ENCODE measurements at regions not wholly inside any gene's neighbourhood (a gene's known extent, or its start where the extent isn't known, plus 50 kb on each side); places are given as distances from the start of the nearest gene placed in this dataset.
"Not testable (repeated sequence)": the region's sequence is repeated elsewhere in the genome, so short reads cannot be mapped to it uniquely, and the experiment has no call there.

DNA sequence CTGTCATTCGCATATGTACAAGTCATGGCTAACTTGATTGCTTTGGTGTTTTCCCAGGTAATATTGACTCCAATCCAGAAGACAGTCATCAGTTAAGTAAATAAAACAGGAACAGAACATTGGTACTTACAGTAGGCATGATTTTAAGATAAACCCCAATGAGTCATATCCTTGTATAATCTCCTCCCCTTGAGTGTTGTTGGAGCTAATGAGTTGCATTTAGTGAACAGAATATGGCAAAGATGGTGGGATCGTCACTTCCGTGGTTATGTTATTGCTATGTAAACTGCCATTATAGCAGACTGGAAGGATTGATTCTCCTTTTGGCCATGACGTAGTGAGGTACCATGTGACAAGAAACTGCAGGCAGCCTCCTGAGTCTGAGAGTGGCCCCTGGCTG lies 102.2 kb downstream of the TMX1 start:
- DNase-seq: no peak

DNA sequence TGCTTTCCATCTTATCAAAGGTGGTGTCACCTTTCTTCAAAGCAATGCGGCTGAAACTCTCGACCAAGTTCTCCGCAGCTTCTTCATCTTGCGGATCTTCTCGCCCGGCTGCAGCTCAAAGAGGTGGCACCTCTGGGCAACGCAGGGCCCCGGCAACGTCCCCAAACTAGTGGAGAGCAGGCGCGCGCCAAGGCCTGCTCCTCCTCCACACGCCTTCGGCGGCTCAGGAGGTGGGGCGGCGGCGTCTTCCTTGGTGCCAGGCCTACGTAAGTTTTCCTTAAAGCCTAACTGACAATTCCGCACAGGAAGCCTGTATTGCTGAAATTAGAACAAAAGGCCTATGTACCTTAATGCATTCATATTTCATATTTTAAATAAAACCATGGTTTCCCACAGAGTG lies 112.0 kb downstream of the TMX1 start:
- DNase-seq: no peak

DNA sequence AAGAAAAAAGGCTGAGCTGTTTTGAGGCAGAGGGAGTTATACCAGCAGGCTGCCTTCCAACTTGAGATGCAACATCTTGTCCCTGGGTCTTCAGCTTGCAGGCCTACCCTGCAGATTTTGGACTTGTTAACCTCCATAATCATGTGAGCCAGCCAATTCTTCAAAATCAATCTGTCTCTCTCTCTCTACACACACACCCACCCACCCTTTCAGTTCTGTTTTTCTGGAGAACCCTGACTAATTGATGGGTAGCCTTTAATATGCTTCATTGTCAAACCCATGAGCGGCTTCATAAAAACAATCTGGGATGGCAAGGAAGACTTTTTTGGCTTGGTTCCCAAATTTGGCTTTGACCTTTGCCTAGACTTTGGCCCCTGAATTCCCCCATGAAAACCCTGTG lies 113.9 kb downstream of the TMX1 start:
- no peak for DNase-seq

DNA sequence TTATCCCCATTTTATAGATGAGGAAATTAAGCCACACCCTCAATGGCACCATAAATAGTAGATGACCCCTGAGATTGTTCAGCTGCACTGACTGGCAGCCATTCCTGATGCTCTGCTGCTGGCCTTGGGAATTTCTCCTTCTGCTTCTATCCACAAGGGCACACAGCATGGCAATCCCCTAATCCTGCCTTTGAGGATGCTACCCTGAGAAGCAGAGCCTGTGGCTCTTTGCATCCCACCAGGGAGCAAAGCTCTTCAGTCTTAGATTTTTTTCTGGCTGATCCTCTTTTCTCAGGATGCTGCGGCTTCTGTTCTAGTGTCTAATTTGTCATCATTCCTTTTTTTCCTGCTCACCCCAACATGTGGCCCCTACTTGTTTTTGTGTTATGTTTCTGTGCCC lies 114.8 kb downstream of the TMX1 start:
- DNase-seq: no peak

DNA sequence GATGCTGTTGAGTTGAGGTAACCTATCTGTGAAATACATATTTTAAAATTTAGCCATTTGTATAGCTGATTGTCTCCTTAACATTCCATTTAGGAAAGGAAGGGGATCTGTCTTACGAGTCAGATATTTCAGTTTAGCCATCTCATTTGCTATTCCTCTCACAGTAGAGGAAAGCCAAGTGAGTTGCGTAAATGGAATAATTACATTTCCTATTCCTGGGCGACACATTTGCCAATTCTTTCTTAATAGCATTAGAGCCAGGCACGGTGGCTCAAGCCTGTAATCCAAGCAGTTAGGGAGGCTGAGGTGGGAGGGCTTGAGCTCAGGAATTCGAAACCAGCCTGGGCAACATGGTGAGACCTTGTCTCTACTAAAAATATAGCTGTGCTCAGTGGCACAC lies 116.3 kb downstream of the TMX1 start:
- no peak for DNase-seq

DNA sequence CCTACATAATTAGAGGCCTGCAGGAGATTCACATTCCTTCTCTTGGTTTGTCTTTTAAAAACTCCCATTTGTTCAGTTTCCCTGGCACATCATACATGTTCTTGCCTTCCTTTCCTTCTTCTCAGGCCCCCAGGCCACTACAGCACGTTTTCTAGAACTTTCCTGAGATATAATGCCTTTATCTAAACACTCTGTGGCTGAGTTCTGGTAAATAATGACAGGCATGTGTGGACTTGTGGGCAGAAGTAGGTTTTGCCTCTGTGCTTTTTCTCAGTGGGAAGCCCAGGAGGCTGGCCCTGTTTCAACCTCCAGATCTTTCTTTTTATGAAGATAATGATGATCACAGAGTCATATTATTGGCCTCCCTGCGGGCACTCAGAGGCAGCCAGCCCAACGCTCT lies 117.2 kb downstream of the TMX1 start:
- DNase-seq: no peak

DNA sequence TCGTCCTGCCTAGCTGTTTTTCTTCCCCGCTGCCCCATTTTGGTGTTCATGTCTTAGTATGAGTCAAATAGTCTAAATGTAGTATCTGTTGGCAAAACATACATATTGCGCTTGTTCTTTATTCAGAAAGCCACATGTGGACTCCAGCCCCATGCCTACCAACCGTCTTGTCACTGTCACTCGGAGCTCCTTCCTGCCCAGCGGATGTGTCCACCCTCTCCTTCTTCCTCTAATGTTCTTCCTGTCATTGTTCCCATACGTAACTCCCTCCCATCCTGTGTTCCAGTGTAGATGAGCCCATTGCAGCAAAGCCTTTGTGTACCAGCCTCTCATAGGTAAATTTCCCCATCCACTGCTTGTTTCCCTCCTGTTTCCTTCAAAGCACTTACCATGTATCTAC lies 120.5 kb downstream of the TMX1 start:
- no peak for DNase-seq

DNA sequence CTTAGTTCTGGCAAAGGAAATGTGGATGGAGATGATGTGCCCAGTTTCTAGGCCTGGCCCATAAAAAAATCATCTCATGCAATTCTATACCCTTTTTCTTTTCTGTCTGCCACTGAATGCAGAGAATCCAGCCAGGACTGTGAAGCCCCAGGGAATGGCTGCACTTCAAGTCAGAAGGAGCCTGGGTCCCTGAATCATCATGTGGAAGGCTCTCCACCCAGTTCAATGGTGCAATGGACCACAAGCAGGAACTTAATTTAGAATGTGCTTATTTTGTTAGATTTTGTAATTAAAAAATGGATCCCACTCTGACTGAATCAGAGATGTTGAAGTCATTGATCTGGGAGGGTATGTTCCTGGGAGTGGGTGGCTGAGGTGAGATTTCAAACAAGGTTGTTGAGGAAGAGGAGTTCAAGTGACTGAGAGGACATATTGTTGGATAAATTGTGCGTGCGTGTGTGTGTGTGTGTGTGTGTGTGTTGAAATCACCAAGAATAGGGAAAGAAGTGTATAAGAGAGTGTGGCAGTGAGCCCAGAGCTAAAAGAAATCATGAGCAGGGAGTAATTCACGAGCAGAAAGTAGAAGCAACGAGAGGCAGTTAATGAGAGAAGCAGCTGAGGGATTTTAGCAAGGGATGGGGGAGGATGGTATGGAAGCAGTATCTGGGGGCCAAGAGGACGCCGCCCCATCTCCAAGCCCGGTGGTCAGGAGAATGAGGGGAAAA lies 125.4 kb downstream of the TMX1 start:
- peak; percentile 38 to 56 for DNase-seq

DNA sequence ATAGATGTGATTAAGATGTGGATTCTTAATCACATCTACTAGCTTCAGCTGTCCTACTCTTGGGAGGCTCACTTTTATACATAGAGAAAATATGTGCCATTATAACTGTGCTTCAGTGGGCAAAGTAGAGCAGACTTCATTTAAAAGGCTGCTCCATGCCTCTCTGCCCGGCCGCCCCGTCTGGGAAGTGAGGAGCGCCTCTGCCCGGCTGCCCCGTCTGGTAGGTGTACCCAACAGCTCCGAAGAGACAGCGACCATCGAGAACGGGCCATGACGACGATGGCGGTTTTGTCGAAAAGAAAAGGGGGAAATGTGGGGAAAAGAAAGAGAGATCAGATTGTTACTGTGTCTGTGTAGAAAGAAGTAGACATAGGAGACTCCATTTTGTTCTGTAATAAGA lies 126.4 kb downstream of the TMX1 start:
- not testable (repeated sequence) for DNase-seq

DNA sequence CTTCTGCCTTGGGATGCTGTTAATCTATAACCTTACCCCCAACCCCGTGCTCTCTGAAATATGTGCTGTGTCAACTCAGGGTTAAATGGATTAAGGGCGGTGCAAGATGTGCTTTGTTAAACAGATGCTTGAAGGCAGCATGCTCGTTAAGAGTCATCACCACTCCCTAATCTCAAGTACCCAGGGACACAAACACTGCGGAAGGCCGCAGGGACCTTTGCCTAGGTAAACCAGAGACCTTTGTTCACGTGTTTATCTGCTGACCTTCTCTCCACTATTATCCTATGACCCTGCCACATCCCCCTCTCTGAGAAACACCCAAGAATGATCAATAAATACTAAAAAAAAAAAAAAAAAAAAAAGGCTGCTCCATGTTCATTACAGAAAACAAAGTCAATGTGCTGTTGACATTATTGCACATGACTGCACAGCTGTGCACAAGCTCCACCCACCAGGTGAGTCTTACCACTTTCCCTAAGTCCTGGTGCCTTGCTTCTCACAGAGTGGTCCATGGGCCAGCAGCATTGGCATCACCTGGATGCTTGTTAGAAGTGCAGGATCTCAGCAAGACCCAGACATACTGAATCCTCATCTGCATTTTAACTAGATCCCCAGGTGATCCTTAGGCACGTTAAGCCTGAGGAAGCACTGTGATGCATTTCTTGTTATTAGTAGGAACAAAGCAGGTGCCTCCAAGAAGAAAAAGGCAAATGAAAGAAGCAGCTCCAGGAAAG lies 127.0 kb downstream of the TMX1 start:
- DNase-seq: not testable (repeated sequence)

DNA sequence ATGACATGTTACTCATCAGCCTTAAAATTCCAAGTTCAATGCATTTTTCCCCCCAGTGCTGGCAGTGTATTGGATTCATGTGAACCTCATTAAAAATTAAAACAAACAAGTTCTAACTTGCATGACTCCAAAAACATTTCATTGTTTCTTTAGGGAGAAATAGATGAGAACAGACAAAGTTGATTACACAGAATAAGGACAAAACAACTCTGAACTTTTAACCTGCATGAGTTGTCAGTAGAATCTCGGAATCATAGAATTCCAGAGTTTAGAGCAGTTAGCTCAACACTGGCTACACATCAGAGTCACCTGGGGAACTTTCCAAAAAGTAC lies 127.5 kb downstream of the TMX1 start:
- no peak for DNase-seq

DNA sequence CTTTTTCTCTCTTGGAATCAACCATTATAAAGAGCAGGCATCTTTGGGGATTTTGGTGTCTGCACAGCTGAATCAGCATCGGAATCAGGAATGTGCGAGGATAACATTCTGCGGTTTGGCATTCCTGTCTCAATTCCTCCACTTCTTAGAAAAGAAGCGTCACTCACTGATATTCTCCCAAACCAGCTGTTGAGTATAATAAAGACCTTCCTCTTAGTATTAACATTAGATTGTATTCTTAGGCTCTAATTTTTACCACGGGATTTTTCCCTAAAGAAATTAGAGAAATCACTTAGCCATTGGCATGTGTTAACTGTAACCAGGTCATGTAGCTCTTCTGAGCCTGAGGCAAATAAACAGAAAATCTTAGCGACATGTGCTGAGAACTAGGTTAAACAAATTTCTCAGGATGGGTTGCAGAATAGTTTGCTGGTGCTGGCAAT lies 128.7 kb downstream of the TMX1 start:
- DNase-seq: no peak

DNA sequence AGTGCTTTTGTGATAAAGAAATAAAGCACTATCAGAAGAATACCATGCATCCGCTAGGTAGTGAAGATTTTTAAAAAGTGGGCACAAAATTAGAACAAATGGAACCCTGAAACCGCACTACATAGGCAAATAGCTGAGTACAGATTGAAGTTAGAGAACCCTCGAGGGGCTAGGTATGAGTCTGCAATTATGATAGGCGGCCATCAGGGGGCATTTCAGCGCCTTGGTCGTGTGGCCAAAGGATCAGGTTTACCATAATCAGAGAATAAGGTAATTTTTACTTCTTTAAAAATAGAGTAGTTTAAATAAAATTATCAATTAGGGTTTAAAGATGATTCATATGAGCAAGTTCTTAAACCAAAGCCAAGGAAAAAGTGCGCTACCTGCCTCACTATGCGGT lies 129.8 kb downstream of the TMX1 start:
- no peak for DNase-seq

DNA sequence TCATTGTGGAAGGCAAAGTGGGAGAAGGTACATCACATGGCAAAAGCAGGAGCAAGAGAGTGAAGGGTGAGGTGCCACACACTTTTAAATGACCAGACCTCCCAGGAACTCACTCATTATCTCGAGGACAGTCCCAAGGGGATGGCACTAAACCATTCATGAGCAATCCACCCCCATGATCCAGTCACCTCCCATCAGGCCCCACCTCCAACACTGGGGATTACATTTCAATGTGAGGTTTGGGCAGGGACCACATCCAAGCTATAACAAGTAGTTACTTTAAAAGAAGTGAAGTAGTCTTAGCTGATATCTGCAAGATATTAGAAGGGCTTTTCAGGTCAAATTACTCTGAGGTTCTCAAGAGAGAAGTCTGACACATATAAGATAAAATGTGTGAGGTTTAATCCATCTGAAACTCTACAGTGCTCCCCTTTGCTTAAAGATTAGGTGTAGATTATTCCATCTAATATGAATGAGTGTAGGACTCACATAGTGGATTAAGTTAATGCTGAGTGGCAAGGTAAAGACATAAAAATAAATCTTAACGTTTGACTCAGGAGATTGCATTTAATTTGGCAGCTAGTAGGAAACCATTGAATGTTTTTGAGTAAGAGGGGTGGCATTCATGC lies 130.8 kb downstream of the TMX1 start:
- no peak for DNase-seq

DNA sequence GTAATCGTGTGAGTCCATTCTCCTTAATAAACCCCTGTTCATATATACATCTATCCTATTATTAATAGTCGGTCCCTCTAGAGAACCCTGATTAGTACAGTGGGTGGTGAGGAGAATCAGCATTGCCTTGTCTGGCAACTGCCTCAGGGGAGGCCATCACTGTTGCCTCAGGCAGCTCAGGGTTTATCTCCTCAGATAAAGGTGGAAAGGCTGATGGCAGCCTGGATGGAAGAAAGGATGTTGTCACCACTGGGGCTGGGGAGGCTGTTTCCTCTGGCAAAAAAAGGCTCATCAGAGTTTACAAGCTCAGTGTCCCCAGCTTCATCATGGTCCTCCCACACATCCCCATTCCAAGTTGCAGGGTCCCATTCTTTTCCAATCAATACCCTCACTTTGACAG lies 137.1 kb downstream of the TMX1 start:
- DNase-seq: not testable (repeated sequence)

DNA sequence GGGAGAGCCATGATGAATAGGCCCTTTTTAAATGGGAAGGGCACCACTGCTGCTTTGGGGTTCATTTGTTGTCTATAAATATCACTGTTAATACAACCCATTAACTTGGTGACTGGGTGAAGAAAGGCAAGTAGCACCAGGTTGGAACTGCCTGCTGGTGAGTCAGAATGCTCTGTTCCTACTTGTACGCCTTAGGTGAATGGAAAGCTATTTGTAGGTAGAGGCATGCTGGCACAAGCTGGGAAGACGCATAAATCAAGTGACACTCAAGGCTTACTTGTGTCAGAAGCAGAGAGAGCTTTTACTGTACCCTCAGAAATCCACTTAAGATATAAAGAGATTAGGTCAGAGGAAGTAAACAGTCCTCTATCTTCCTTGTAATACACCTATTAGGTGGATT lies 142.5 kb downstream of the TMX1 start:
- DNase-seq: no peak

DNA sequence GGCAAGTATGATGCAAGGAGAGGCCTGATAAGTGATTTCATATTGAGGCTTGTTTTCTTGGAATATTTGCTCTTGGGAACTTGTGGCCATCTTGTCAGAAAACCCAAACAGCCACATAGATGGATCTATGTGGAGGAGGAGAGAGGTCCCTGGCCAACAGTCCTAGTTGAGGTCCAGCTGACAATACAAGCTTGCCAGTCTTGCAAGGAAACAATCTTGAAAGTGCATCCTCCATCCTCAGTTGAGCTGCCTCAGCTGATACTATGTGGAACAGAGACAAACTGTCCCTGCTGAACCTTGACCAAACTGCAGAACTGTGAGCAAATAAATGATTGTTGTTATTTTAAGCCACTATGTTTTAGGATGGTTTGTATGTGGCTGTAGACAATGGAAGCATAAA lies 146.4 kb downstream of the TMX1 start:
- DNase-seq: no peak

DNA sequence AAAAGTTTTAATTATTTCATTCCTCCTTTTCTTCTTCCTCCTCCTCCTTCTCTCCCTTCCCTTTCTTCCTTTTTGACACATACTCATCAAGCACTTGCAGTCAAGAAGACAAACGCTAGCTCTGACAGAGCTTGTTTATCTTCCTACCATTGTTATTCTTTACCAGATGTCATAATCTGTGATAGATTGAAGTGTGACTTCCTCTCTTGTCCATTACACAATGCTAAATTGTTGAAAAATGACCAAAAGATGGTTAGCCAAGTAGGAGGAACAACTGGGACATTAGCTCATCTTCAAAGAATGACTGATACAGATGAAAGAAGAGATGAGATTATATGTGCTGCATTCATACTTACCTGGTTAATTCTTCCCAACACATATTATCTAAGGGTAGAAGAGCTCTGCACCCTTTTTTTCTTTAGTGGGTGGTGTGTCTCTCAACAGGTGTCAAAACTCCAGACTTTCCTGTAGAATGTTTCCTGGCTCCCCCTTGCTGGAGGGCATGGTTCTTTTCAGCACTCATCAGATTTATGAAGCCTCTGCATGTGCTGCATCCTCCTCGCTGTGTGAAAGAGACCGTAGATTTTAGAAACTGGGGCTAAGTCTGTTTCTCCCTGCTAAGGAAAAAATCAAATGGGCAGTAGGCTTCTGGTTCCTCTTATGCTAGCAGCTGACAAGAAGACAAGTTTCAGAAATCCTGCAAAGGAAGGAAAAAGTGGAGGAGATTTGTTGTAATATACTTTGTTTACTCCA lies 147.1 kb downstream of the TMX1 start:
- no peak for DNase-seq

DNA sequence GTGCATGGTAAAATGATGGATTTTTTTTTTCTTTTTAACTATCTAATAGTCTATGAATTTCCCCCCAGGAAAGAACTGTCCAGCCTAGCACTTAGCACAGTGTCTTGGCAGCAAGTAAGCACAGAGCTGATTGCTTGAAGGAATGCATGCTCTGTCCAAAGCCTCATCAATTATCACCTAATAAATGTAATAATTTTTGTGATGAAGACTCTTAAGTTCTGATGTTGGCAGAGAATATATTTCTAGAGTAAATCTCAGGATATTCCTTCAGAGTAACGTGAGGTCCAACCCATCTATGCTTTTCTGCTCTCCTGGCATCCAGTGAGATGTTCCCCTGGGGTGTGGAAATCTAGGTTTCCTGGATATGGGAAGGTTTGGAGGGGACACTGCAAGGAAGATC lies 152.4 kb downstream of the TMX1 start:
- DNase-seq: no peak

DNA sequence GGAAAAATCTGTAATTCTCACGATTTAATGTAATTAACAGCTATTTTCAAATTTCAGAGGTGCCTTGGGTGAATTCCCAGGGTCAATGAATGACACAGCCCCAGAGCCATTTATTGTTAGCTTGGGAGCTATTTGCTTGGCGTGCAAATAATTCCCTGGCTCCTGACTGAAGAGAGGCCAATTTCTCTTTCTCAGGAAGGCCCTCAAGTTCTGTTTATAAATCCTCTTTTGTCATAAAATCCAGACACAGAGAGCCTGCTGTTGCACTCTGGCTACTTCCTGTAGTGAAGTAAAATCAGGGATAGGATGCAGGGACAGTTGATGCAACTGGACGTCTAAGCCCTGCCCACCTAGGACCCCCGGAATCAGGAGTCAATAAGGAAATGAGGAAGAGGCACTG lies 154.3 kb downstream of the TMX1 start:
- no peak for DNase-seq

DNA sequence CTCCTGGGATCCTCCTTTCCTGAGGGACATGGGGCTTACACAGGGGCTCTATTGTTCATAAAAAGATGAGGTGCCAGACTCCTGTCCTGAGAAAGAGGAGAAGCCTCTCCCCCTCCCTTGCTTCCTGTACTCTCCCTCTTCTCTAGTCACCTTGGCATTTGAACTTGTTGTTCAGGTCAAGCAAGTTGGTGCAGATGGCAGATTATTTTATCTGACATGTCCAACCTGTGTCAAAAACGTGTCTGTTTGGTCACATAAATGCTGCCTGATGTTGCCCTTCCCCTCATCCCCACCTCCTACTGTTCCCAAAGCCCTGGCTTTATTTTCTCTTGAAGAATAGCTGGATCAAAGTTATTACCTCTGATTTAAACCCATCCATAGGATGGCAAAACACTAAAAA lies 154.8 kb downstream of the TMX1 start:
- DNase-seq: no peak

DNA sequence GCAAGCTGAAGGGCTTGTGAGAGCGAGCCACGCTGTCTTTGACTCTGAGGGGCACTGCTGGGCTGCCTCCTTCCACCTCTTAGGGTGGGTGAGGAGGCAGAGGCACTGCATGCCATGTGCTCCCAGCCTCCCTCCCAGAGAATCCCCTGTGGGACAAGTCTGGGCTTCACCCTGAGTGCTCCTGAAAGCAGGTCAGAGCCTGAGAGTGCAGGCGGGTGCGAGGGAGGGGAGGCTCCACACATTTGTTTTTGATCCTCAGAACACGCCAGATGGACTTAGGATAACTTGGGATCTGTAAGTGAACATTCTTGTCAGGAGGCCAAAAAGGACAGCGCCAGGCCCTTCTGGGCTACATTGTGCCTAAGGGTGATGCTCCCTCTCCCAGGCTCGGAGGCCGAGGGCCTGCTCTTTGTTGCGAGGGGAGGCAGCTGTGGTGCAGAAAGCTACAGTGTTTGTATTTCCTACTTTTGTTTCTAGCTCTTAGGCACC lies 155.4 kb downstream of the TMX1 start:
- no peak for DNase-seq
